ENCODE measurements at regions not wholly inside any gene's neighbourhood (a gene's known extent, or its start where the extent isn't known, plus 50 kb on each side); places are given as distances from the start of the nearest gene placed in this dataset.

DNA sequence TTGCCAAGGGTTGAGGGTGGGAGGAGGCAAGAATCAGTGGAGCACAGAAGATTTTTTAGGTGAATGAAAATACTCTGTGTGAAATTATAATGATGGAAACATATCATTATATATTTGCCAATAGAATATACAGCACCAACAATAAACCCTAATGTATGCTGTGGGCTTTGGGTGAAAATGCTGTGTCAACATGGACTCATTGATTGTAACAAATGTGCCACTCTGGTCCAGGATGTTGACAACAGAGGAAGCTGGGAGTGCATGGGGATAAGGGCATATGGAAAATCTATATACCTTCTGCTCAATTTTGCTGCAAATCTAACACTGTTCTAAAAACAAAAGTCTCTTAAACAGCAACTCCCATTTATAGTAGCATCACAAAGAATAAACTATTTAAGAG lies 114.3 kb downstream of the LYZL1 start:
- no peak for DNase-seq

DNA sequence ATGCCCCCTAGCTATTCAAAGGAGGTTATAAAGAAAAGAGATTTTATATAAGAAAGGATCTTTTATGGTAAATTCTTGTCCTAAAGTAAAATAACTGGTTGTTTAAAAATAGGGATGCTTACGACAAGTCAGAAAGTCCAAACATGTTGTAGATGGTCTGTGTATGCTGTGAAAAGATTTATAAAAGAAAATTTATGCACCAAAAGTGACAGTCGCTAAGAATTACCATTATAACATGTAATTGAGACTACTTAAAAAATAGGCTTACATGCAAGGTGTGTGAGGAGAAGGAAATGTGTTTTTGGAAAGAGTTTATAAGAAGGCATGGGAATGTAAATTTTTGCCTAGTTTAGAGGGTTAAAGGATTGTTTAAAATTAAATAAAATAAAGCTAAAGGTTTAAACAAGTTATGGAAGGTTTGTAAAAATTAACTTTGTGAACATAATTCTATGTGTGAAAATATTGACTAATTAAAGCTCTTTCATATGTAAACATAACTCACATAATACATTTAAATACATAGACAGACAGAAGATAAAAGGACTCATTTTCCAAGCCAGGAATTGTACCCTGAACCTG lies 118.5 kb downstream of the LYZL1 start:
- DNase-seq = no peak

Measured in fibroblast of skin of right biceps (primary cell).